Suprapubic skin (tissue), 4 donors: ENCODE measurements at regions not wholly inside any gene's neighbourhood (a gene's known extent, or its start where the extent isn't known, plus 50 kb on each side); places are given as distances from the start of the nearest gene placed in this dataset.

Experiments
- DNase-seq, 2 donors: peaks; one replicate each; pipeline ENCODE4 v3.0.0-alpha.2; 2019; ENCODE audit warnings: low spot score in 2 of 2
- H3K27ac ChIP-seq: fragments of 200-600 bp; sonication (generic); one replicate; pipeline ENCODE4 v1.5.1; 2019
- H3K27me3 ChIP-seq: fragments of 200-600 bp; sonication (generic); one replicate; pipeline ENCODE4 v1.5.1; 2019
- H3K36me3 ChIP-seq: fragments of 200-600 bp; sonication (generic); one replicate; pipeline ENCODE4 v1.5.1; 2019
- H3K4me1 ChIP-seq: fragments of 200-600 bp; sonication (generic); one replicate; pipeline ENCODE4 v1.5.1; 2019
- H3K4me3 ChIP-seq: fragments of 200-600 bp; sonication (generic); one replicate; pipeline ENCODE4 v1.5.1; 2019; ENCODE audit warnings: mild to moderate bottlenecking
- H3K9me3 ChIP-seq: fragments of 200-600 bp; sonication (generic); one replicate; pipeline ENCODE4 v1.5.1; 2019
- CTCF ChIP-seq, 2 donors: fragments of 200-600 bp in 1 of 2; fragments of 450-650 bp in 1 of 2; sonication (generic) in 1 of 2; IDR thresholded peaks; one replicate each; pipeline ENCODE4 v1.5.1; 2016 to 2019; ENCODE audit warnings: antibody characterized with exemption in 2 of 2, mild to moderate bottlenecking in 1 of 2, moderate library complexity in 1 of 2
- EP300 ChIP-seq: sonication (generic); formaldehyde crosslinking; IDR thresholded peaks from one replicate; pipeline ENCODE4 v1.6.1; 2017; ENCODE audit warnings: antibody characterized with exemption
- POLR2A ChIP-seq, 2 donors: fragments of 450-650 bp; IDR thresholded peaks; one replicate each; pipeline ENCODE4 v1.6.1; 2017; ENCODE audit warnings: antibody characterized with exemption in 2 of 2, mild to moderate bottlenecking in 2 of 2, moderate library complexity in 2 of 2
- POLR2AphosphoS5 ChIP-seq, 3 donors: sonication (generic); formaldehyde crosslinking; IDR thresholded peaks; one replicate each; pipeline ENCODE4 v1.6.1; 2017; ENCODE audit warnings: antibody characterized with exemption in 3 of 3
- WGBS: methylation state at CpG from one replicate; pipeline ENCODE4 v1.1.5; 2018; 5-methylcytosine and 5-hydroxymethylcytosine counted together

- H3K27ac ChIP-seq, result no peak overlapping the region
- no peaks in the 10 kb centered on the region for H3K27me3 ChIP-seq
- H3K4me3 ChIP-seq, result no peak overlapping the region
- no peaks in the 10 kb centered on the region for H3K36me3 ChIP-seq
- 83% methylated on average over 3 of the region's 3 CpGs for WGBS
- H3K9me3 ChIP-seq, result no peaks in the 10 kb centered on the region
- TF ChIP-seq POLR2A (IDR thresholded peaks at IDR 0.05) (no peak), POLR2AphosphoS5 (IDR thresholded peaks at IDR 0.05) (no peak), EP300 (no peak), CTCF (IDR thresholded peaks at IDR 0.05) (no peak)
- peaks cover 5% of the 10 kb centered on the region for H3K4me1 ChIP-seq
- no peak for DNase-seq
Measured at GRCh38 chr1:221104596-221104995, 225.4 kb downstream of the HLX start.

- no peaks in the 10 kb centered on the region for H3K9me3 ChIP-seq
- H3K4me1 ChIP-seq, result peaks cover 4% of the 10 kb centered on the region
- H3K36me3 ChIP-seq, result no peaks in the 10 kb centered on the region
- H3K27ac ChIP-seq, result no peak overlapping the region
- DNase-seq, result no peak
- no peak overlapping the region for H3K4me3 ChIP-seq
- TF ChIP-seq EP300 (no peak), CTCF (IDR thresholded peaks at IDR 0.05) (no peak), POLR2A (IDR thresholded peaks at IDR 0.05) (no peak), POLR2AphosphoS5 (IDR thresholded peaks at IDR 0.05) (no peak)
- WGBS, result 88% methylated on average over 1 of the region's 1 CpG
- H3K27me3 ChIP-seq, result no peaks in the 10 kb centered on the region
Measured at GRCh38 chr1:221105578-221105977, 226.3 kb downstream of the HLX start.

GRCh38 chr1:221106616-221107015 is 227.4 kb downstream of the HLX start:
- TF ChIP-seq POLR2AphosphoS5 (IDR thresholded peaks at IDR 0.05), result no peak
- no peak for TF ChIP-seq POLR2A (IDR thresholded peaks at IDR 0.05)
- TF ChIP-seq EP300, result no peak
- TF ChIP-seq CTCF (IDR thresholded peaks at IDR 0.05), result no peak
- Histone ChIP-seq H3K4me1 (no peaks in the 10 kb centered on the region), H3K4me3 (no peak overlapping the region), H3K36me3 (no peaks in the 10 kb centered on the region), H3K27me3 (no peaks in the 10 kb centered on the region), H3K27ac (no peak overlapping the region), H3K9me3 (no peaks in the 10 kb centered on the region)
- DNase-seq, result no peak
- 60% methylated on average over 3 of the region's 3 CpGs for WGBS

- no peak overlapping the region for H3K4me3 ChIP-seq
- H3K27ac ChIP-seq, result no peak overlapping the region
- H3K27me3 ChIP-seq, result no peaks in the 10 kb centered on the region
- H3K36me3 ChIP-seq, result no peaks in the 10 kb centered on the region
- H3K9me3 ChIP-seq, result no peaks in the 10 kb centered on the region
- no peaks in the 10 kb centered on the region for H3K4me1 ChIP-seq
- TF ChIP-seq CTCF (IDR thresholded peaks at IDR 0.05) (no peak), EP300 (no peak), POLR2A (IDR thresholded peaks at IDR 0.05) (no peak), POLR2AphosphoS5 (IDR thresholded peaks at IDR 0.05) (no peak)
- DNase-seq, result no peak
Measured at GRCh38 chr1:221109930-221110329, 230.7 kb downstream of the HLX start.

GRCh38 chr1:221117133-221117532 is 237.9 kb downstream of the HLX start:
- 85% methylated on average over 1 of the region's 1 CpG for WGBS
- TF ChIP-seq CTCF (IDR thresholded peaks at IDR 0.05) (no peak), POLR2AphosphoS5 (IDR thresholded peaks at IDR 0.05) (no peak), POLR2A (IDR thresholded peaks at IDR 0.05) (no peak)
- Histone ChIP-seq H3K4me1 (peaks cover 14% of the 10 kb centered on the region), H3K27me3 (no peaks in the 10 kb centered on the region), H3K27ac (no peak overlapping the region), H3K36me3 (no peaks in the 10 kb centered on the region), H3K4me3 (no peak overlapping the region), H3K9me3 (no peaks in the 10 kb centered on the region)
- DNase-seq, result no peak
